Skin of body (tissue), 1 donor: ENCODE measurements at regions not wholly inside any gene's neighbourhood (a gene's known extent, or its start where the extent isn't known, plus 50 kb on each side); places are given as distances from the start of the nearest gene placed in this dataset.

ENCODE experiments used
- DNase-seq: peaks from one replicate; lab custom pipeline; 2025; lab: John Stamatoyannopoulos, UW

- no peak for DNase-seq
These were observed 211.5 kb downstream of the RAD51AP2 start for GRCh38 chr2:17306706-17307105.

- DNase-seq = no peak
These were observed 212.0 kb downstream of the RAD51AP2 start for GRCh38 chr2:17306219-17306618.

GRCh38 chr2:17303521-17303920, 214.7 kb downstream of the RAD51AP2 start:
- DNase-seq = no peak

- no peak for DNase-seq
These were observed 215.2 kb downstream of the RAD51AP2 start for GRCh38 chr2:17303054-17303453.

- DNase-seq = no peak
These were observed 216.0 kb downstream of the RAD51AP2 start for GRCh38 chr2:17302281-17302680.

- DNase-seq = no peak
These were observed 216.8 kb downstream of the RAD51AP2 start for GRCh38 chr2:17301437-17301836.

GRCh38 chr2:17299891-17300540, 218.2 kb downstream of the RAD51AP2 start:
- DNase-seq = no peak

- no peak for DNase-seq
These were observed 219.8 kb downstream of the RAD51AP2 start for GRCh38 chr2:17298453-17298852.

GRCh38 chr2:17296686-17297085, 221.6 kb downstream of the RAD51AP2 start:
- no peak for DNase-seq

- DNase-seq = no peak
These were observed 228.6 kb downstream of the RAD51AP2 start for GRCh38 chr2:17289669-17290068.

GRCh38 chr2:17287183-17287582, 231.1 kb downstream of the RAD51AP2 start:
- DNase-seq = no peak

GRCh38 chr2:17282826-17283225, 235.4 kb downstream of the RAD51AP2 start:
- no peak for DNase-seq

- DNase-seq = no peak
These were observed 236.0 kb downstream of the RAD51AP2 start for GRCh38 chr2:17282245-17282644.

- no peak for DNase-seq
These were observed 242.0 kb downstream of the RAD51AP2 start for GRCh38 chr2:17276220-17276619.

- no peak for DNase-seq
These were observed 245.4 kb downstream of the RAD51AP2 start for GRCh38 chr2:17272652-17273525.

GRCh38 chr2:17272170-17272569, 246.1 kb downstream of the RAD51AP2 start:
- DNase-seq = no peak

GRCh38 chr2:17271416-17271815, 246.8 kb downstream of the RAD51AP2 start:
- DNase-seq = no peak

- no peak for DNase-seq
These were observed 247.3 kb downstream of the RAD51AP2 start for GRCh38 chr2:17270894-17271293.

GRCh38 chr2:17263570-17263968, 254.7 kb downstream of the RAD51AP2 start:
- DNase-seq = no peak

- DNase-seq = no peak
These were observed 255.2 kb downstream of the RAD51AP2 start for GRCh38 chr2:17262854-17263569.

GRCh38 chr2:17259613-17260012, 258.6 kb downstream of the RAD51AP2 start:
- DNase-seq = no peak

GRCh38 chr2:17258861-17259260, 259.4 kb downstream of the RAD51AP2 start:
- no peak for DNase-seq
